ENCODE measurements at regions not wholly inside any gene's neighbourhood (a gene's known extent, or its start where the extent isn't known, plus 50 kb on each side); places are given as distances from the start of the nearest gene placed in this dataset.
A peak's percentile ranks its signal among the peaks of the same experiment; 100 is the strongest.

DNA sequence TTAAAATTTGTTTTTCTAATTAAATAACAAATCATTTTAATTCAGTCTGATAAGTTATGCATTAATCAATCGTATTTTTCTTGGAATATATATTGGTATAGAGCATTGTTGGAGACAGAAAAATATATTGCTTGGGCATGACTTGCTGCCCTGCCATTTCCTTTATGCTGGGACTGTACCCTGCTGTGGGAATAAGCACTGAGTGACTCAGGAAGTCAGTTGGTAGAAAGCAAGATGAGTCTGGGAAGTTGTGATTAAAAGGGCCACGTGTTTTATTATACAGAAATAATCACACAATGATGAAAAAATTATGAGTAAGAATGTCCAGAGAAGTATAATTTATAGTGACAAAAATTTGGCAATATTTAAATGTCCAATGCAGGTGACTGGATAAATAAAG is 139.5 kb downstream of the KIF18A start:
- DNase-seq = no peak

DNA sequence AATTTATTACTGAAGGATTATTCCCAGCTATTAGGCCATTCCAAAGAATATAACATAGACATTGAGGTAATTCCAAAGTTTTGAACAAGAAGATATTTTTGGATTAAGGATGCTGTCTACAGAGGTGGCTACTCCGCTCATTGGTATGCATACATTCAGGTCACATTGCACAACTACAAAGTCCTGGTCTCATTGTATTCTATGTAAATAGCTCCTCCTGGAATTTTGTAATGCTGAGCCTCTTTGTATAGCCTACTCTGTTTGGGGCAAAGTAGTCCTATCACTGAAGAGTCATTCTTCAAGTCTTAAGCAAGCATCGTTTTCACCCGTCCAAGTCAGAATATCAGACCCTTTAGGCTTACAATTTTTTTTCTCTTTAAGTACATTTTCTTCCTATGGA is 142.4 kb downstream of the KIF18A start:
- no peak for DNase-seq

DNA sequence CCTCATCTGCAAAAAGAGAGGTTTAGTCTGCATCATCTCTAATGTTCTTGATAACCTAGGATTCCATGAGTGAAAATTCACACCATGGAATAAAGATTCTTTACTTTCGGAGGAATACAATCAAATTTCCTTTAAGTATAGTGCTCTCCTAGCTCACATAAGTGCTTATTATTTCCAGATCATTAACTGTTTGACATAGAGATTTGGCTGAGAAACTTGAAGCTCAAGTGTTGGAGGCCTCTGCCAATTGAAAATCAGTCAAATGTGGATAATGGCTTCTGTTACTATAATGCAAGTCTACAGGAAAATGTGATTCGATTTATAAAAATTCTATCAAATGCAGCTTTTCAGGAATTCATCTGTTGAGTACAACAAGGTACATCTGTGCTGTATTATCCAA is 144.6 kb downstream of the KIF18A start:
- no peak for DNase-seq

DNA sequence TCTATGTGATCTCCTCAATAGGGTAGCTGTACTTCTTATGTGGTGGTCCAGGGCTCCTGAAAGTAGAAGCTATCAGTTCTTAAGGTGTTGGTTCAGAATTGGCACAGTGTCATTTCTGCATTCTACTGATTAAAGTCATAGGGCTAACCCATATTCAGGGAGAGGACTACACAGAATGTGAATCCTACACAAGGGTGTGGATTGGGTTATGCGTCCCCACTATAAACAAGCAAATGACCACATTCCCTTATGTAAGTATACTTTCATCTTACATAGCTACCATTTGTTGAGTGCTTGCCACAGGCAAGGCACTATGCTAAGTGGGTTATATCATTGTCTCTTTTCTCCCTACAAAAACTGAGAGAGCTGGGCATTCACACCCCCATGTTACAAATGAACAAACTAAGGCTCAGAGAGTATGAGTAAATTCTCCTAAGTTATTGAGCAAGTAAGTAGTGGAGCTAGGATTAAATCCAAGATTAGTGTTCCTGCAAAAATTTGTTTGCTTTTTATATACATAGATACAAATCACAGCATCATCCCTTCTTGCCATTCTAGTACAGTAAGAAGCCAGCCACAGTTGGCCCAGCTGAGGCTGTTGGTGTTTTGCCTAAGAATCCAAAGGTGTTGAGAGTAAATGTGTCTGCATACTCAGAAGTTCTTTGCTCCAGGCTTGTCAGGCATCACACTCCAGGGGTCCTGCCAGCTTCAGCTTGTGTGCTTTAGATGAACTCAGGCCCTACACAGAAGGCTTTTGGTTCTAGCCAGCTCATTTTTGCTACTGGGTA is 157.8 kb downstream of the KIF18A start:
- DNase-seq = no peak

DNA sequence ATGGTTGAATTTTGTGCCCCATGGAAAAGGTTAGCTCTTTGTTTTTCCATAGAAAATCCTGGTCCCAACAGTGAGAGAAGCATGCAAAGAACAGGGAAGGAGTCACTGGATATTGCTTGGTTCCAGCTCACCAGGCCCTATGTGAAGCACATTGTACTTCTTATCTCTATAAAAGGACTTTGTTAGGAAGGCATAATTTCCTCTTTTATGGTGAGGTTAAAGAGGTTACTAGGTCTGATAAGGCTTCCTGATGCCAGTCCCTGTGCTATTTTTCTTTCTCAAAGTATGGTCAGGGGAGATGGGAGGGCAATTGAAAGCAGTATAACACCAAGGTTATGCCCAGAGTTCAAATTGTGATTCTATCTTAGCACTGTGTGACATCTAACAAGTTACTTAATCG is 162.6 kb downstream of the KIF18A start:
- DNase-seq = no peak

DNA sequence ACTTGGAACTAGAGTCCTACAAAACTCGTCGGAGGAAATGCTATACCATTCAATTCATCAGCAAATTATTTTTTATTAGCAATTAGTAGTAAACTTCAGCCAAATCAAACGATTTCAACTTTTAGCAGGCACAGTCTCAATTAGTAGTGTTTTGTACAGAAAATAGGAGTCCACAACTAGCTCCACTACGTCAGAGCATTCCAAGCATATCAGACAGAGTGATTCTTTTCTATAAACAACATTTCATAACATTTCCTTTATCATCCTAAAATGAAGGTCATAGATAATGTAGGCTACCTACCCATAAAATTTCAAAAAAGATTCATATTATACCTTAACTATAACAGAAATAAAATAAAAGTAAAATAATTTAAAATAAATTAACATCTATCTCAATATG is 169.9 kb downstream of the KIF18A start:
- no peak for DNase-seq

DNA sequence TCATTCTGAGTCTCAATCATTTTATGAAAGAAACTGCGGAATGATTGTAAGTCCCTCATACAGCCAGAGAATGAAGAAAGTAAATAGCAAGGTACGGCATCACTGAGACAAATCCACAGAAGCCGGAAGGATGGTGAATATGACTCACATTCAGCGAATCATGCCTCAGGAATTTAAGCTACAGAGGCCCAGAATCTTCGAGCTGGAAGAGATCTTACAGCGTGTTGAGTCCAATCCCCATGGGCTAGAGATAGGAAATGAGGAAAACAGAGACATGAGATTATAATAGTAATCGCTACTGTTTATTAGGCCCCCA is 173.2 kb downstream of the KIF18A start:
- no peak for DNase-seq

DNA sequence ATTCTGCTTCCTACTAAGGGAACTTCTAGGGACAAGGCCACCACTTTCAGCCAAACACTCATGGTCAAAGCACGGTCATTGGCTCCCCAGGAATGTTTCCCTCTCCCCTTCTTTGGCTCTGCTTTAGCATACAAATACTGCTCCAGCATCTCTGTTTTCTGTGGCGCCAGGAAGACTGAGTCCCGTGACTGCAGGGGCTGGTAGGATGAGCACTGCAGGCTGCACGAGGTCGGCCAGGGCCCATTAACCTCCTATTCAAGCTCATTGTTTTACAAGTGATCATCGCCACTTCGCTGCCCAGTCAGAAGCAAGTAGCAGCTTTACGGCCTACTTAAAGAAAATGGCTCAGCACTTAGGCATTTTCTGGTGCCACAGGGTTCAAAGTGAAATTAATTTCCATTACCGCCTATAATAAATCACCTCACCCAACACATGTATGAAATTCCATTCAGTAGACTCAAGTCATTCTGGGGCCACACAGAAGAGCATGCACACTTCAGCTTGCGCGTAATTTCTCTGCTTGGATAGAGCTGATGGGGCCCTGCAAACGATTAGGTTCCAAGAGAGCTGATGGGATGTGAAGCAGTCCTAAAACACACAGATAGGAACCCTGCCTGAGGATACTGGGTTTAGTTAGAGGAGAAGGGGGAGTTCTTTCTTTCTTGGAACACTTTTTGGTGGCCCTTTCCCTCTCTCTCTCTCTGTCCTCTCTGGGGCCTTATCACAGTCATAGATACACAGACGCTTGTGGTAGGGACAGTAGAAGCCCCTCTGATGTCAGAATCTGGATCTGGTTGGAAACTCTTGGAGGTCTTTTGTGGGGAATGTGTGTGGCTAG is 173.7 kb downstream of the KIF18A start:
- DNase-seq = no peak

DNA sequence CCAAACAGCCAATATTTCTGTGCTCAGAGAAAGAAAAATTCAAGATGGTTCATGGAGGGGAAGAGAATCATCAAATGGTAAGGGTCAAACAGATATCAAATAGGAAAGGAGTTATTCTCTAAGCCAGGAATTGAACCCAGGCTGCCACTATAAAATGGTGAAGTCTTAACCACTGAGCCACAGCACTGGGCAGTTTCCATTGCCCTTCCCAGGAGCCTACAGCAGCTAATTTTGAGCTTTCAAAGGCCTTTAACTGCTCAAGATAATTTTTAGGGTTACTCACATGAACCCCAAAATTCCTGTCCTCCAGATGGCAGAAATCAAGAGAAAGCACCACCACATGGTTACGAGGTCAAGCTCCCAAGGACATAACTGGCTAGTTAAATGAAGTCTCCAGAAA is 176.2 kb downstream of the KIF18A start:
- no peak for DNase-seq

DNA sequence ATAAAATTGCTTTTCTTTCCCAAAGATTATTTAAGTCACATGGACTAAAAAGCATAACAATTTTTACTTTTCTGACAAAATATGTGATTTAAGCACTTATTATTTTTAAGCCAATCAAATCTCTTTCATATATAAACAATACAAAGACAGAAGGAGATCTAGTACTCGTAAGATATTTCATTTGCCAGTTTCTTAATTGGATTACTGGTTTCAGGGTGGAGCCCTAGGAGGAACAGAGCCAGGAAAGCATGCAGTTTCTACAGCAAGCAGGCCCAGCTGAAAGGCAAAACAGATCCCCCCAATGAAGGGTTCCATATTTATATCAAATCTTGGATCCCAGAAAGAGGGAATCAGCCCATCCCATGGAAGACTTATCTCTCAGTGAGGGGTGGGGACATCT is 177.0 kb downstream of the KIF18A start:
- no peak for DNase-seq

DNA sequence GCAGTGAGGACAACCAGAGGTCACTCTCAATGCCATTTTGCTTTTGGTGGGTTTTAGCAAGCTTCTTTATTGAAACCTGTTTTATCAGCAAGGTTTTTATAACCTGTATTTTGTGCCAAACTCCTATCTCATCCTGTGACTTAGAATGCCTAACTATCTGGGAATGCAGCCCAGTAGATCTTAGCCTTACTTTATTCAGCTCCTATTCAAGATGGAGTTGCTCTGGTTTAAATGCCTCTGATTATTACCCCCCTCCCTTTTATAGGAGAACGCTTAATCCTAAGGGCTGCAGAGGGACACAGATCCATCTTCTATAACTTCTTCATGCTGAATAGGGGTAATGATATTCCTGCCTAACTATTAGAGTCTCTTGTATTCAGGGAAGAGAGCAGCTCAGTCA is 179.1 kb downstream of the KIF18A start:
- no peak for DNase-seq

DNA sequence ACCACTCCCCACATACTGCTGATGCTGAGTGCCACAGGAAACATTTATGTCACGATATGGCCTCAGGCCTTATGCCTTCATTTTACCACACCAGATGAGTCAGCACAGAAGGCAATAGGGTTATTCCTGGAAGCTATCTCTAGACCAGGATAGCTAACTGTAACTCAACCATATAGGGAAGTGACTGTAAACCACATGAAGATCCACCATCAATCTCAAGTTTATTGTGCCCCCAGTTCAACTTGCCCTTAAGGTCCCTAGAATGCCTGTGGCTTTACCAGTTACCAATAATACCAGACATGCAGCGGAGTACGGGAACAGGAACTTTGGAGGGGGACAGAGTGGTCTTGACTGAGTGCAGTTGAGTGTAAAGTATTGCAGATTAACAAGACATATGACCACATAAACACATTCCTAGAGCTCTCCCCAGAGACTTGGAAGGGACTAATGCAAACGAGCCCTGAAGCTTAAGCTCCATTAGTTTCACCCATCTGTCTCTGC is 180.9 kb downstream of the KIF18A start:
- peak; percentile 64 to 66 for DNase-seq

DNA sequence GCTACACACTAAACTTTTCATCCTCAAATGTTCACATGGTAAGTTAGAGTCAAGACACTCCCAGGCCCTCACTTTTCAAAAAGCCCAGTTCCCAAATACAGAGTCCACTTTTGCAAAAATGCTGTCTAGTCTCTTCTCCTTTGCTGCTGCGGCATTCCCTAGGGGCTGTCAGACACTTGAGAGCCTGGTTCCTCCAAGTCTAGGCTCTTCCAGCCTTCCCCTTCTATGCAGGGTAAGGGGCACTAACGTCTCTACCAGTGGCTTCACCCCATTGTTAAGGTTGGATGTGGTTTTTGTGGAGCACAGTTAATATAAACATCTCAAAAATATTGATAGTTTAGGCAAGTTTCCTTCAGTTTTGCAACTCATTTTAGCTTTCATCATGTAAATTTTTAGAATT is 181.5 kb downstream of the KIF18A start:
- DNase-seq = no peak

DNA sequence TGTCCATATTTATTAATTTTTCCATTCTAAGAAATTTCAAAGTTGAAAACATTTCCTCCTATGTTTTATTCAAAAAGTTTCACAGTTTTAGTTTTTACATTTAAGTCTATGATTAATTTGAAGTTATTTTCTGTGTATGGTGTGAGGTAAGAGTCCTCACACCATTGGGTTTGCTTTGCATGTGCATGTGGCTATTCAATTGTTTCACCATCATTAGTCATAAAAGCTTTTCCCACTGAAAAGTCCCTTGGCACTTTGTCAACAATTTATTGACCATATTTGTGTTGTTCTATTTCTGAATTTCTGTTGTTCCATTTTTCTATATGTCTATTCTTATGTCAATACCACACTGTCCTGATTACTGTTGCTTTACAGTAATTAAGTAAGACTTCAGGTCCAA is 186.5 kb downstream of the KIF18A start:
- DNase-seq = no peak

DNA sequence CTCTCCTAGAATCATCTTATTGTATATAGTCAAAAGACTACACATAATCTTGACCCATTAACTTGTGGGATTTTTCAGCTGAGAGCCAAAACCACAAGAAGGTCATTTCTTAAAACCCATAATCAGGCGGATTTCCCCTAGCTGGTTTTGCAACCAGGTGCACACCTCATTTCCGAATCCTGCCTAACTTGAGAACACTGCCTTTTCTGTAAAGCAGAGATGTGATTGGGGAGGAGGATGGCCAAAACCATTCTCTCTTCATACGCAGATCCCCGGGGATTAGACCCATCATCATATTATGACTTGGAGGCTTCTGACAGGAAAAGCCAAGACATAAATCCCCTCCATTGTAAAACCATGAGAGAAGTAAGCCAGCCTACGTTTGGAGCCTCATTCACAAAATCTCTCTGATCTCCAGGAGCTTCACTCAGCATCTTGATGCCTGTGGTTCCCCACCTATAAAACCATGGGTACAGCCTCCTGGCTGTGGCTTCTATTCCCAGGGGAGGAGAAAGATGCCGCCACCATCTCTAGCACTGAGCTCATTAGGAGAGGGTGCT is 191.3 kb downstream of the KIF18A start:
- DNase-seq = no peak

DNA sequence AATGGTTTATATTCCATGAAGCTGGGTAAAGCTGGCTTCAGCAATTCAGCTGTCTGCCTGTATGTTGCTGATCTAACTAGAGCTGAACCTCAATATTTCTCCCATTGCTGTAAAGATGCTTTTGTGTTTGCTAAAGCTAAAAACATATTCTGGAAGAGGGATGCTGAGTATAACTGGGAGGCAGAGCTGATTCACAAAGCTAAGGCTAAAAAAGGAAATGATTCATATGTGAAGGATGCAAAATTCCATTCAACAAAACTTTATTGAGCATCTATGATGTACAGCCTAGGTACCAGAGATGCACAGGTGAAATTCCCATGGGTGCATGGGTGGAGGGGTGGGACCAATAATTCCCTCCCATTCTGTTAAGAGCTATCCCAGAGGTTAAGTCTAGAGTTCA is 193.9 kb downstream of the KIF18A start:
- DNase-seq = no peak

DNA sequence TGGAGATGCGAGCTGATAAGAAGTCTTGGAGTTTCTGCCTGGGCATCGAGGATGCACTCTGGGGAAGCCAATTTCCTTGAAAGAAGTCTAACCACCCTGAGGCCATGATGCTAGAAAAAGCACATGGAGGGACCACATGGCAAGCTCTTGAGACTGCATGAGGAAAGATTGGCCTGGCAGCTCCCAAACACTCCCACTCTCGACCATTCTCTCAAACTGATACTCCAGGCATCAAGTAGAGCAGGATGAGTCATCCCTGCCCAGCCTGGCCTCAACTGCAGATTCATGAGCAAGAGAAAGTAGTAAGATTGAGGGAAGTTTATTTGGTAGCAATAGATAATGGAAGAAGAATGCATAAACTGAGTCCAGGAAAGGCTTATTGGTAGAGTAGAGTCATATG is 194.3 kb downstream of the KIF18A start:
- no peak for DNase-seq

DNA sequence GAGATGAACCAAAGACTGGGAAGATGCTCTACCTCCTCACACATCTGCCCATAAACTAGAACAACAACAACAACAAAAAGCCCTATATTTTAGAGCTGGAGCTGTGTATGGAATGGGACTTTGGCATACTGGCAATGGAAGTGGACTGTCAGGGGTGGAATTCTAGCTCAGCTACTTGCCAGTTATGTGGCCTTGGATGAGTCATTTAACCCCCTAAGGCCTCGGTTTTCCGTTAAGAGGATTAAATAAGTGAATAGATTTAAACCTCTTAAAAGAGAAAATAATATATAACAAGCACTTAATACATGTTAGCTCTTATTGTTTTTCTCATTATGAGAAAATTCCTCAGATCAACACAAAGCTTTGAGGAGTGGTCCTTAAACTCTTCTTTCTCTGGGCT is 195.0 kb downstream of the KIF18A start:
- DNase-seq = no peak

DNA sequence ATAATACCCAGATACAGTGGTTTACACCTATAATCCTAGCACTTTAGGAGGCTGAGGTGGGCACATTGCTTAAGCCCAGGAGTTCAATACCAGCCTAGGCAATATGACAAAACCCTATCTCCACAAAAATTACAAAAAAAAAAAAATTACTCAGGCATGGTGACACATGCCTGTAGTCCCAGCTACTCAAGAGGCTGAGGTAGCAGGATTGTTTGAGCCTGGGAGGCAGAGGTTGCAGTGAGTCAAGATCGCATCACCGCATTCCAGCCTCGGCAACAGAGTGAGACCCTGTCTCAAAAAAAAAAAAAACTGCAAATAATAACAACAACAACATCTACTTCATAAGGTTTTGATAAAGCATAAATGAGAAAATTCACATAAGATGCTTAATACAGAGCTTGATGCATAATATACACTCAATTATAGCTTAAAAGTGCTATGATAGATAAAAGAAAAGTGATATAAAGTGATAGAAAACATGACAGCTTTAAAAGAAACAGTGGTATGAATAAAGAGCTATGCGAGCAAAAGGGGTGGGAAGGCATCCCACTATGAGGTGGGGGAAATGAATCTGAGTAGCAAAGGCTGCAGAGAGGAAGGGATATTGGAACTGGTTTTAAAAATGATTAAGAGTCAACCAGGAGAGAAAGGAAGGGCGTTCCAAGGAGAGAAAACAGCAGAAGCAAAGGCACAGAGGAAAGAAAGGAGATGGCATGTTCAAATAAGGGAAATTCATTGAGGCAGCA is 197.6 kb downstream of the KIF18A start:
- no peak for DNase-seq

DNA sequence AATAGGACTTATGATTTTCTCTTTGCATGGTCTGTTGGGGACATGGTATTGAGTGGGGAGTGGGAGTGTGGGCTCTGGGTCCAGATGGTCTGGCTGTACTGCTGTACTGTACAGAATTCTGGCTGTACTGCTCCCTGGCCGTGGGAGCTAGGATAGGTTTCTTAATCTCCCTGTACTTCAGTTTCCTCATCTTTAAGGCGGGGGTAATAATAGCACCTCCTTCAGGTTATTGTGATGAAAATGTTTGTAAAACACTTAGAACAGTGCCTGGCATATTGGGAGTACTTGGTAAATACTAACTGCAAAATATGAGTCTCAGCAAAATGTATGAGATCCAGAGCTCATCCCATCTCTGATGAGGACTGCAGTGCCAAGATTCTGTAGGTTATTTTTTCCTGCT is 198.6 kb downstream of the KIF18A start:
- DNase-seq = no peak

DNA sequence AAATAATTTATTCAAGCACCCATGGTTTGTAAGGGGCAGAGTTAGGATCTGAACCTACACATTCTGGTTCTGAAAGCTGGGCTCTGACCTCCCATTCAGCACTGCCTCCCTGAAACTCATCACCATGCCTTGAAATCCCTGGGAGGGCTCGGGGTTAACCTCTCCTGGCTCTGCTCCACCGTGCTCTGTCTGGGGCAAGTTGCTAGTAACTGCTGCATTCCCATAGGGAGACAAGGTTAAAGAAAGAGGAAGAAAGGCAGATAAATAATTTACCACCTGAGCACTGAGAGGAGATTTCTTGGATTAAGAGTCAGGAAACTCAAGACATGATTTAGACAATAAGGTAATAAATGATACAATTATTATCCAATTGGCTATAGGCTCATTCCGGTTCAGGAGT is 199.3 kb downstream of the KIF18A start:
- no peak for DNase-seq

DNA sequence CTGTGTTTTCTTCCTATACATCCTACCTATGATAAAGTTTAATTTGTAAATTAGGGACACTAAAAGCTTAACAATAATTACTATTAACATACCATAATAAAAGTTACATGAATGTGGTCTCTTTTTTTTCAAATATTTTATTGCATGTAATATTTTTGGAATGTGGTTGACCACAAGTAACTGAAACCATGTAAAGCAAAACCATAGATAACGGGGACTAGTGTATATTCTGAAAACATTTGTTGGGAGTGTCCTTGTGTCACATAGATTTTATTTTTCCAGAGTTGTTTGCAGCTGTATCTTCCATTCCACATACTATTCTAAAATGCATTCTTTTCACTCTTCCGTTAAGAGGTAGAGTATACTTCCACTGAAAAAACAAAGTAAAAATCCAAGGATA is 200.4 kb downstream of the KIF18A start:
- no peak for DNase-seq

DNA sequence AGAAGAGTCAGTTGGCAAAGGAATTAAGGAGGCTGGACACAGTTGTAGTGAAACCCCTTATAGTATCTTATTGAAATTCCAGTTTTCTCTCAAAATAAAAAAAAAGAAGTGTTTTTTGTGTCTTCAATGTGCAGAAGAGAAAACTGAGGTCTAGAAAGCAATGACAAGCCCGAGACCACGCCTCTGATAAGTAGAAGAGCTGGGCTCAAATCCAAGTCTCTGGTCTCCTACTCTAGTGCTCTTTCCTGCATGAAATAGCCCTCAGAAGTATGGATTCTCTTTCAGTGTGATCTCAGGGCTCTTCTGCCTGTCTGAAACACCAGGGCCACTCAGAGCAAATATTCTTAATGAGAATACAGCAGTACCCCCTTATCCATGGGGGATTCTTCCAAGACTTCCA is 200.9 kb downstream of the KIF18A start:
- no peak for DNase-seq
